Hematopoietic multipotent progenitor cell treated with erythropoietin and hydrocortisone succinate and interleukin-3 and kit ligand, for 8 days (in vitro differentiated cells): ENCODE measurements at regions not wholly inside any gene's neighbourhood (a gene's known extent, or its start where the extent isn't known, plus 50 kb on each side); places are given as distances from the start of the nearest gene placed in this dataset.
"Not testable (repeated sequence)": the region's sequence is repeated elsewhere in the genome, so short reads cannot be mapped to it uniquely, and the experiment has no call there.

ENCODE experiments used
- DNase-seq: peaks from one replicate; pipeline ENCODE4 v3.0.0-alpha.2; 2015

GRCh38 chr13:94902722-94903407 lies 190.5 kb upstream of the SOX21 start:
- DNase-seq, result no peak

GRCh38 chr13:94901070-94901469 lies 188.7 kb upstream of the SOX21 start:
- DNase-seq, result no peak

- DNase-seq, result no peak
These were observed 184.5 kb upstream of the SOX21 start for GRCh38 chr13:94896719-94897317.

- DNase-seq, result no peak
These were observed 183.9 kb upstream of the SOX21 start for GRCh38 chr13:94896238-94896637.

DNA sequence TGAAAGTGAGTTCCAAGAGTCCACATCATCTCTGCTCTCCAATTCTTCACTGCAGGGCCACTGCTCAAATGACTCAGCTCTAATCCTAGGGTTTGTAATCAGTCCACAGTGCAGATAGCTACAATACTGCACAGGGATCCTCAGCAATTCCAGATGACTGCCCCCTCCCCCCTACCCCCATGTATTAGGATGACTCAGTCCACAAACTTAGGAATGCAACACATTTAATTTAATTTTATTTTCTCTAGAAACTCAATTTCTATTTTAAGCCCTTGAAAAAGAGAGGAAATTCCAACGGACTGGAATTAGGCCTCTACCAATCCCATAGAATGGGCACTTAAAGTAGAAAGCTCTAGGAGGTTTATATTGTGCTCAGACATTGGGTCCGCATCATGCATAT lies 173.8 kb upstream of the SOX21 start:
- DNase-seq, result no peak

- DNase-seq, result no peak
These were observed 168.1 kb upstream of the SOX21 start for GRCh38 chr13:94880463-94880862.

DNA sequence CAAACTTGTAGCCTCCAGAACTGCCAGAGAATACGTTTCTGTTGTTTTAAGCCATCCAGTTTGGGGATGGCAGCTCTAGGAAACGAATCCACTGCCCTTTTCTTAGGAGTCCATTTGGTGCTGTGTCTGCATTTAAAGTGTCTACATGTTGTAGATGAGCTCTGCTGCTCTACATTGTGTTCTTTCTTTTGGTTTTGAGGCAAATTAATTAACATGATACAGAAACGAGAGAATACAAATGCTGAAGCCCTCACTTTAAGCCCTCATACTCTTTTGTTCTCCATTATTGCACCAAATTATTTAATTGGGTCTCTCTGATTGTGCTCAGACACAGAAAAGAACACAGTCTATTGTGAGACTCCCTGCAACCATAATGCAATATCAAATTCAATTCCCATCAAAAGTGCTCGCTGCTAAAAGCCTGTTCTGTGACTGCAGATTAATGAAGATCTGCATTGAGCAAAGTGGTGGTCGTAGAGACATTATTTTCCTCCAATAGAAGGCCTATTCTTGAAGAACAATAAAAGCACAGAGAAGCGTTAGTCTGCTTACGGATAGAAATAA lies 166.3 kb upstream of the SOX21 start:
- no peak for DNase-seq

- no peak for DNase-seq
These were observed 152.1 kb upstream of the SOX21 start for GRCh38 chr13:94864474-94864873.

GRCh38 chr13:94860981-94861407 lies 148.6 kb upstream of the SOX21 start:
- no peak for DNase-seq

- DNase-seq, result no peak
These were observed 147.5 kb upstream of the SOX21 start for GRCh38 chr13:94859811-94860210.

GRCh38 chr13:94859278-94859691 lies 146.9 kb upstream of the SOX21 start:
- no peak for DNase-seq

DNA sequence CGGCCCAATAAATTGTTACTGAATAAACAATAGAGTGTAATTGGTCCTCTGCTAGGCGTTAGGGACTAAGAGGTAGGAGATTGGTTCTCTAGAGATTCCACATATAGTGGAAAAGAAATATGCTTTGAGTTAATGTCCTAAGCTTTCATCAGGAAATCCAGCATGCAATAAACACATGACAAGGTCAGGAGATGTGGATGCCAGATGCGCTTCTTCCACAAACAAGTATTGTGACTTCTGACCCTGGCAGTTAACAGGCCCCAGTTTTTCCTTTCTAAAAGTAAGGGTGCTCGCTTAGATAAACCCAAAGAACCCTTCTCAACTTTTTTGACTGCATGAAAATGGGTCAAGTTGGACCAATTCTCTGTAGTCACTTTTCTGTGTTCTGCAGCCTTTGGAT lies 146.5 kb upstream of the SOX21 start:
- no peak for DNase-seq

DNA sequence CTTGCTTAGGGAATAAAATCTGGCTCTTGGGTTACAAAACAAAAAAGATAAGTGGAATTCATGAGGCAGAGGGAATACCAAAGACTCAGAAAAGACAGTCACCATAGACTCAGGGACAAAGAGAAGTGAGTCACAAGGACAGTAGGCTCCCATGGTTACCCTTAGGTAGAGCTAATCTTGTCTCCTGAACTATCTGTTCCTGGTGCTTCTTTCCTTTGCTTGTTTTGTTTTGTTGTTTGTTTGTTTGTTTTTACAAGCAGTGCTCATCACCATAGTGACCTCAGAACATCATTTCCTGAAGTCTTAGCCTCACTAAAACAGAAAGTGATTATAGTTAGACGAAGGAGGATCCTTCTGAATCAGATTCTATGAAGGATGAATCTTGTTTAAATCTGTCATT lies 142.3 kb upstream of the SOX21 start:
- DNase-seq, result no peak

GRCh38 chr13:94851576-94851975 lies 139.2 kb upstream of the SOX21 start:
- no peak for DNase-seq

- DNase-seq, result no peak
These were observed 136.9 kb upstream of the SOX21 start for GRCh38 chr13:94849254-94849653.

GRCh38 chr13:94842901-94843300 lies 130.6 kb upstream of the SOX21 start:
- no peak for DNase-seq

GRCh38 chr13:94837056-94837455 lies 124.7 kb upstream of the SOX21 start:
- not testable (repeated sequence) for DNase-seq

DNA sequence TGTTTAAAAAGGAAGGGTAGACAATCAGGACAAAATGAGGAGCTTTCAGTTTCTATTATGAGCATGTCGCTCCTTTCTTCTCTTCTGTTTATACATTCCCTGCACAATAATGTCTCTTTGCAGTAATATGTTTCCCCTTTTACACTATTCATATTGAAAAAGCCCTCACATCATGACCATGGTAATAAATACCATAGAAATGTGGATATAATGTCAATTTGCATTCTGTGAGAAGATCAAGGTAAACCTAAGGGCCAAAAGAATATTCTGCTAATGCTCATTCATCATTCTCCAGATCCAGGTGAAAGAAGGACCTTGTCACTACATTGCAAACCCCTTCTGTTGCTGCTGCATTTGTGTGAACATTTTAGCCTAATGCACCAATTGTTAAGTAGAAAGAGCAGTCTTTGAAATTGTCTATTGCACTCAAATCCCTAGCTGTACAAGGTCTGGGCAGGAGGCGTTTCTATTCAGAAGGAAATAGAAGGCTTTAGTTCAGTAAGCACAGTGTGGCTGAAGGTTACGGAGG lies 117.6 kb upstream of the SOX21 start:
- DNase-seq, result no peak

DNA sequence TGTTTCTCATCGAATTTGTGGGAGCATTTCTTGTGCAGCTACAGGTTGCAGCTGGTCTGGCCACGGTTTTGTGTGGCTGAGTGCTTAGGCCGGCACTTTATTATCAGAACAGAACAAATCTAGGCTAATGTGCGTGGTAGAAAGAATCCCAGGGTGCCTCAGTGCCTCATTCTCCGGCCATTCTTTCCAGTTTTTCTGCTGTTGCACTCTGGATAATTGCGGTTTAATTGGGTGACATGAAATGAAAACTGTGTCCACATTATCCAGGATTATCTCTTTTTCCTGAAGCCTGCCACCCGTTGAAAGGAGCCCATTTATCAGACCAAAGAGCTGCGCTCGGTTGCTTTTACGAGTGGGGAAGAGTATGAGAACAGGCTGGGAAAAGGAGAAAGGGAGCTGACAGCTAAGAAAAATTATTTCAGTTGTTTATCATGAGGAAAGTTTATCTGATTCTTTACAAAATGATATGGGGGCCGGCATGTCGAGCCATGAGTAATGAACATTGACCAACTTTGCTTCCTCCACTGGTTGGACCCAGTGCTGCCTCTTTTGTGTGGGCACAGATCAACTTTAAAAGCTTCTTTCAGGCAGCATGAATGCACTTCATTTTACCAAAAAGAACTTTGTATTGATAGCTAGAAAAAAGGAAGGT lies 117.0 kb upstream of the SOX21 start:
- DNase-seq, result no peak

- no peak for DNase-seq
These were observed 115.2 kb upstream of the SOX21 start for GRCh38 chr13:94827566-94827965.

DNA sequence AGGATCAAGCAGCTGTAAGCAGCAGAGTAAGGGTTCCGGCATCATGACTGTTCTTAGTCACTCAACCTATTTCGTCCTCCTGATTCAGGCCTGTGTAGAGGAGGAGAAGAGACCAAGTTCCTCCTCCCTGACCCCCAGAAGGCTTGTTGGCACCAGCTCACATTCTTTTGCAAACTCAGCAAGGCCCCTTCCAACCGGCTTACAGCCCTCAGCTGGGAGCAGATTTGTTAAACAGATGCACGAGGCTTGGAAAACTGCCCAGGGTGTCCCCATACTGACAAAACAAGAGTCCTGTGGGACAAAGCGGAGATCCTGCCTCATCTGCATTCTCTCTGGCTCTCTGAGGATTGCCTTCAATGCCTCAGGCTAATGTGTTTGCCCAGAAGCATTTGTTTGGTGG lies 113.2 kb upstream of the SOX21 start:
- DNase-seq, result no peak

DNA sequence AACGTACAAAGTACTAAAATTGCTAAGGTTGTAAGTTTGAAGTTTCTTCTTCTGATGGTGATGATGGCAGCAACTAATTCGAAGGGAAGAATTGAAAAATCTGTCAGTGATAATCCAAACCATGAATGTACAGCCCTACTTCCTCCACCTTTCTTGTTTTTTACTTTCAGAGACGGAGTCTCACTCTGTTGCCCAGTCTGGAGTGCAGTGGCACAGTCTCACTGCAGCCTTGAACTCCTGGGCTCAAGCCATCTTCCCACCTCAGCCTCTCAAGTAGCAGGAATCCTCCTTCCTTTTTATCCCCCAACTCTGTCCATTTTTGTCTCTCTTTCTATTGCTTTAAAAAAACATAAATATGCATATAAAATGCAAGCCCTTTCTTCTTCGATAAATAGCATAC lies 112.3 kb upstream of the SOX21 start:
- no peak for DNase-seq

DNA sequence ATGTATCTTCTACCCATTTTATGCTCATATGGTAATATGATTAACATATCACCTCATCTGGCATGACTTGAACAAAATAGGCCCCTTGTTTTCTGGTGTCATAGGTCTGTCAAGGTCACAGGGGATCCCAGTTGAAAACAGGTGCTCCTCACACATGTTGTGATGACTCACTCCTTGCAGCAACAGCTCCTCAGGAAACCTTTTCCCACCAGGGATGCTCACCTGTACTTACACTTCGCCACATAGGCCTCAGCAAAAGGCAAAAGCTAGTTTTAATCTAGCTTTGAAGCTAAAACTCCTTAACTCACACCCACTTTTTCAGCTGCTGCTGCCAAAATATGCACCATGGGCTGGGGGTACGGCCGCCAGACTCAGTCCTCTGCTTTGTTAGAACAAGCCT lies 110.0 kb upstream of the SOX21 start:
- no peak for DNase-seq

- no peak for DNase-seq
These were observed 103.9 kb upstream of the SOX21 start for GRCh38 chr13:94816256-94816655.
